Umbilical cord (tissue), 1 donor: ENCODE measurements at regions not wholly inside any gene's neighbourhood (a gene's known extent, or its start where the extent isn't known, plus 50 kb on each side); places are given as distances from the start of the nearest gene placed in this dataset.
A peak's percentile ranks its signal among the peaks of the same experiment; 100 is the strongest.

Experiments
- DNase-seq: peaks from one replicate; pipeline ENCODE4 v3.0.0-alpha.2; 2015; ENCODE audit warnings: low spot score

DNA sequence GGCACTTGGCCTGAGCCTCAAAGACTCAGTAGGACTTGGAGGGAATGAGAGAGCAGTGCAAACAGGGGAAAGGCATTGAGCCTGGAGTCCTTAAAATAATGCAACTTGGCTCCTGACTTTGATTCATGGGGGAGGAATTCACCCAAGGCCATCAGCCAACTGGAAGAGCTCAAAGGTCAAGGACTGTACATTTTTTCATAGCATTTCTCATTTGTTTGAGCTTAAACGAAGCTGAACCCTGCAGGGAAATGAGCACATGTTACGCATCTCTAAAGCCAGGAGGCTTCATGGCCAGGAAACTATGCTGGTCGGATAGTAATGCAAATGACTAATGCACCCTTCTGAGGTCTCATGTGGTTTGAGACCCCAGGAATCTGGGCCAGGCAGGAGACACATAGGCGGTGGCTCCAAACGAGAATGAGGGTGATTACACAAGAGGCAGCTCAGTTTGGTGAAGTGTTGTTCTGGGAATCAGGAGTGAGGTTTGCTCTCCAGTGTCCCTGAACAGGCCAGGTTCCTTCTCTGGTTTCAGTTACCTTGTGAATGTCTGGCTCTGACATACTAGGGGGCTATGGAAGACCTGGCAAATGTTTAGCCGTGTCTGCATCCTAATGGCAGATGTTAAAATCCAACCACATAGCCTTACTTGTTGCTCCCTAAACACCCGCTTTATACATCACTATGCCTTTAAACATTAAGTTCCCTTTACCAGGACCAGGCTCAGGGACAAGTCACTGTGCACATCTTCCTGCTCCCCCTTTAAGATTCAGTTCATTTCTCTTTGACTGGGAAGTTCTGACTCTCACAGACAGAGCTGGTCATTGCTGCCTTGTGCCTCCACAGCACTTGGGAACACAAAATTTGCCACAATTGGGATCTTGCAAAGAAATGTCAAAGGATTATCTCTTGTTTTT is 503.9 kb upstream of the USP24 start:
- DNase-seq: peak; percentile 96

DNA sequence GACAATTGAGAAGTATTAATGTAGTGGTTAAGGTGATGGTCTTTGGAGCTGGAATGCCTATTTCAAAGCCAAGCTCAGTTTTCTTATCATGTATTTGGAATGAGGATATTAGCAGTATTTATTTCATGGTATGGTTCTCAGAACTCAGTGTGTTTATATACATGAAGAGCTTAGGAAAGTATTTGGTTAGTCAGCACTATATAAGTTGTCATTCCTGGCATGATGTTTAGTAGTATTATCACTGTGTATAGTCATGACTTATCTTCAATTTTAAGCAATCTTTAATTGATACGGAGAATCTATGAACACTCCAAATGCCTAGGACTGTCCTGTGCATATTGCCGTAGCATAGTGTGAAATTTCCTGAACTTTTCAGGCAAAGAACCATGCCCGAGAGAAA is 501.9 kb upstream of the USP24 start:
- peak; percentile 78 for DNase-seq

GRCh38 chr1:55716610-55717009 is 501.4 kb upstream of the USP24 start:
- DNase-seq: peak; percentile 80

- DNase-seq: no peak
Observed at GRCh38 chr1:55716151-55716550, 501.0 kb upstream of the USP24 start.

DNA sequence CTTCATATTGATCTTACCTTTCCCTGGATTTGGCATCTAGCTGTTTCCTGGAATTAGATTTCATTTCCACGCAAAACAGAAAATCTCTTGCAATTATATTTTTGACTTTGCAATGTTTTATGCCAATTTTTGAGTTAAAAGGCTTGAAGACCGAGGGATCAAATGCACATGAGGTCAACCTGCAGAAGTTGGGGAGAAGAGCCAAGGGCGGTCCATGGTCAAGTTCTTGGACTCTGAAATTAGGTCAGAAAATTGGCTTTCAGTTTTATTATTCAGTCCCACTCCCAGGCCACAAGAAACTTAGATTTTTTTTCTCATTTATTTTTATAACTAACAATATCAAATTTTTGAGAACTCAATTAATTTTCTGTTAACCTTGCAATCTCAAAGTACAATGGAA is 499.1 kb upstream of the USP24 start:
- DNase-seq: no peak

DNA sequence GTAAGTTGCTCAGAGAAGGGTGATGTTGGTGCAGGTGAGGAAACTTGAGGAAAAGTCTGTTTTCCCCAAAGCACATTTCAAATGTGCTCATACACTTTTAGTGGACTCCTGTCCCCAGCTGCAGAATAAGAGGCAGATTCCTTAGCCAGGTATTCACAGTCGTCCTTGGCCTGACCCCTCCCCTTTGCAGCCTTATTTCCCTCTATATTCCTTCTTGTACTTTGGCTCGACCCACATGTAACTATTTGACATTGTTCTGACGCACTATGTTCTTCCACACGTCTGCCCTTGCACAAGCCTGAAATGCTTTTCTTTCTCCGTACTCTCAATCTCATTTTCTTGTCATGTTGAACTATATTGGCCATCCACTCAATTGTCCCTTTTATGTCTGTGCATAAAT is 498.4 kb upstream of the USP24 start:
- no peak for DNase-seq

- peak; percentile 62 for DNase-seq
Observed at GRCh38 chr1:55712148-55712547, 497.0 kb upstream of the USP24 start.

DNA sequence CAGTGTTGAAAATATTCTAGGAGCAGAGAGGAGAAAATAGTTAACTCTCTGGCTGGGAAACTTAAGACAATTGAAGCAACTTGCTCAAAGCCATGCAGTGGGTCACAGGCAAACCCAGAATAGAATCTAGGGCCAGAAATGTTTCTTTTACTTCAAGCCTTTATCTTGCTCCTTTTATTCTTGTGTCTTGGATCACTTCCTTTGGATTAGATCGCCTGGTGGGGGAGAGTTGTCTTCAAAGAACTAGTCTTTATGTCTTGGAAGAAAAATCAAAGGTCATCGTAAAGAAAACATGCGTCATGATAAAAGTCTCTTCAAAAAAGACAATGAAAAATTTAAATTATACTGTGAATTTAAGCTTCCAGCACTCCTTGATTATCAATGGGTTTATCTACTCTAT is 493.6 kb upstream of the USP24 start:
- peak; percentile 61 for DNase-seq

DNA sequence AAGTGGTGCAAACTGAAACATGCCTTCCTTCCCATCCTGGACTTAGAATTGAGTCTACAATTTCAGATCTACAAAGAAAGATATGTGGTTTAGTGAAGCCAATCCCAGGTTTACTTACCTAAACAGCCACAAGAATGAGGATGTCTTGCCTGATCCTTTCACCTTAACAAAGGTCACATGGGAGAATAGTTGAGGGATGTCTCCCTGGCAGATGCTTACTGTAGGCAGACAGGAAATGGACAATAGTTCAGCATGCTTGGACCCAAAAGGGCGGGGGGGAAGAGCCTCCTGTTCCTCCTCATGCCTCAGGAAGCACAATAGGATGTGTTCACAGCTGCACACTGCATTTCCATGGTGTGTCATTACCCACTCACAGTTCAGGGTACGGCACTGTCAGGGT is 492.7 kb upstream of the USP24 start:
- no peak for DNase-seq

DNA sequence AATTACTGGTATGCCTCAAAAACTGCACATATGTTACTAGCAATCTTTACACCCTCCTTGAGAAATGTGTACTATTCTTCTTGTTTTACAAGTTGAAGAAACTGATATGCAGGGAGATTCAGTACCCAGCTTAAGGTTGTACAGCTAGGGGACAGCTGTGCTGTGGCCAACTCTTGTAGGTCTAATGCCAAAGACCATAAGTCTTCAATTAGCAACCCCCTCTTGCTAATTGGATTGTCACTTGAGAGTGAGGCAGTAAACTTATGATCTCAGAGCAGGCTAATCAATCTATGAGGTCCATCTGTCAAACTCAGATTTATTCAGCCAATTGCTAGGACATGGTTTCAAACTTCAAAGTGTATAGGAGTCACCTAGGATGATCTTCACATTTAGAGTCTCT is 492.0 kb upstream of the USP24 start:
- no peak for DNase-seq

GRCh38 chr1:55706397-55706796 is 491.2 kb upstream of the USP24 start:
- no peak for DNase-seq

DNA sequence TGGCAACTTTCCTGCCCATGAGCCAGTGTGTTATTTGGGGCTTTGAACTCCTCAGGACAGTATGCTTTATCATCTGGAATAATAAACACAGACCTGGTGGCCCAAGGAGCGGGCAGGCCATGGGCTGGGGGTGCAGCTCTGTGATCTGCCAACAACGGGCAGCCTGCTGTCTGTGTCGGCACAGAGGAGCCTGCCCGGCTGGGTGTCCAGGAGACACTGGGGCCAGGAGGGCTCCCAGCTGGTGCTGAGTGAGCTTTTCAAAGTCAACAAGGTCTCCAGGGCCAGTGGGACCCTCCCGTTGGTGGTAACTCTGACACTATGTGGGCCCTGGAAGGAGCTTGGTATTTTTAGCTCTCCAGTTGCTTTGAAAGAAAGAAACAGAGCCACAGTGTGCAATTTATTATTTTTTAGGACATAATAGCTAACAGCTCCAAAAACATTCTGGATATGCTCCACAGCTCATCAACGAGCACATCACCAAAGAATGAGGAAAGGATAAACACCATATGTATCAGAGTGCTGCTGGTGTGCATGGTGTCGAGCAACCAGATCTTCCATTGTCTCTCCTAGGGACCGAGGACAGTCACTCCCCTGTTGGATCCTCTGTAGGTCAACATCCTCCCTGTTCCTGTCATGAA is 488.7 kb upstream of the USP24 start:
- DNase-seq: no peak

DNA sequence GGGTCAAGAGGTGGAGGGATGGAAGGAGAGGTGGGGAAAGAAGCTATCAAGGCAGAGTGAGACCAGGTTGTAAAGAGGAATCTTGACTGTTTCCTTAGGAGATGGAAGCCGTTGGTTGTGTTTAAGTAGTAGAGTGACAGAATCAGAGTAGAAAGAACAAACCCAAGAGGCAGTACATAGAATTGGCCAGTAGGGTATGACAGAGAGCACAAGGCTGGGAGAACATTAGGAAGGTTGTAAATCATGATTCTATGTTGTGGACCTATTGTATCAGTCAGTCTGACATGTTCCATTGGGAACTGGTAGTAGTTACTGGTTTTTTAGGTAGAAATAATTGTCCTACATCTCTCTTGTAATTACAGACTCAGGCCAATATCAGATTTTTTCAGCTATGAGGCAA is 486.9 kb upstream of the USP24 start:
- DNase-seq: no peak

DNA sequence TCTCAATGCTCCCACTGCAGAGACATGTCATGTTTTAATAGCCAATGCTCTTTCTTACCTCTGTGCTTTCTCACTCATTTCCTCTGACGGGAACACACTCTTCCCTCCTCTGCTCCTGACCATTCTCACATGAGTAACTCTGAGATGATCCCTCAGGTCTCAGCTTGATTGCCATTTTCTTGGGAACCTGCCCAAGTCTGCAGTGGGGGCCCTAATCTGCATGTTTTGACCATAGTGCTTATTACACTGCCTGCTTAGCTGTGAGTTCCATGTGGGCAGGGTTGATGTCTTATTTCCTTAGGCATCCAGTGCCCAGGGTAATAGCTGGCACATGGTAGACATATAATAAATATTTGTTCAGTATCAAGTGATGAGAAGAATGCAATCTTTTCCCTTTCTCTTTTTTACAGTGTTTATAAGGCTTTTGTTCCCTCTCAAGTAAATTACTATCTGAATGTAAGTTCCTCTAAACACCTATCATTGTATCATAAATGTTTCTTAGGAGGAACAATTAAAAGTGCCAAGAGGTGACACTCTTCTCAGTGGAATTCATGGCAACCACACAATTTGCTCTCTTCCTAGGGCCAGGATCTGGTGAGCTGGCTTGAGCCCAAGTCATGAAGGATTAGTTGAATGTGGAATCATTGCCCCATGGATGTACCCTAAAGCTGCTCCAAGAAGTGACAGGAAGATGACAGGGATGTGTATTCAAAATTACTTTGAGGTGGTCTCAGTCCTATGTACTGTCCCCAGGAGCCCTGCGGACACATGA is 485.4 kb upstream of the USP24 start:
- peak; percentile 14 for DNase-seq

GRCh38 chr1:55699228-55699627 is 484.1 kb upstream of the USP24 start:
- DNase-seq: no peak

- no peak for DNase-seq
Observed at GRCh38 chr1:55697997-55698535, 482.9 kb upstream of the USP24 start.

DNA sequence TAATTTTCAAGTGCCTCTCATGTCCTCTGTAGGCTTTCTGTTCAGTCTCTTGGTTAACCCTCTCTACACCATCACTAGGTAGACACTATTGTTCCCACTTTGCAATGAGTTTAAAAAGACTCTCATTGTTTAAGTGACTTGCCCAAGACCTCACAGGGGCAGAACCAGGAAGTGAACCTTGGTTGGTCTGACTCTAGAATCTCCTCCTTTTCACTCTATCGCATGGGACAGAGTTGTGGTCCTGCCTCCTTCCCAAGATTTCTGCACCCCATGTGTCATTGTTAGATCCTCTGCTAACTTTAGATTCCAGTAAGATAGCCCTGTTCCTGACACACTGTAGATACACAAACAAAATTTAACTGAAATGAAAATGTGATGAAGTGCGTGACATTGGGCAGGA is 481.7 kb upstream of the USP24 start:
- no peak for DNase-seq

- DNase-seq: peak; percentile 75
Observed at GRCh38 chr1:55696181-55696754, 481.1 kb upstream of the USP24 start.

- peak; percentile 57 for DNase-seq
Observed at GRCh38 chr1:55695552-55695951, 480.4 kb upstream of the USP24 start.

GRCh38 chr1:55695151-55695550 is 480.0 kb upstream of the USP24 start:
- no peak for DNase-seq

DNA sequence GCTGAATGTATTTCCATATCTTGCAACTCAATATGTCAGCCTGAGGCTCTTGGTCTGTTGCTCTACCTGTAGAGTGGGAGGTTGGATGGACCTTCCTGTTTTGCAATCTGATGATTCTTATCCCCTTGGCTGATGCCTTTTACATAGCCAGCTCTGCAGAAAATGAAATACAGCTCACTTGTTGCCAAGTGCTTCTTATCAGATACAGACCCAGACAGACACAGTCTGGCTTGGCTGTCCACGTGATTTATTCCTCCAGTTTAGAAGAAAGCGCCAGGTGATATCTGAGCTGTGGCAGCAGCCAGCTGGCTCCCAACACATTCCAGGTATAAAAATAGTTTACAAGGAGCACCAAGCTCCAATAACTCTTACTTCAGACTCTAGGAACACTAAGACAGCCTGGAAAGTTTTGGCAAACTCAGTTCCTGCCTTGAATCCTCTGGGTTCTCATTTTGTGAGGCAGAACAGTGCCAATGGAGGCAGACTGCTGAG is 479.2 kb upstream of the USP24 start:
- DNase-seq: peak; percentile 88

DNA sequence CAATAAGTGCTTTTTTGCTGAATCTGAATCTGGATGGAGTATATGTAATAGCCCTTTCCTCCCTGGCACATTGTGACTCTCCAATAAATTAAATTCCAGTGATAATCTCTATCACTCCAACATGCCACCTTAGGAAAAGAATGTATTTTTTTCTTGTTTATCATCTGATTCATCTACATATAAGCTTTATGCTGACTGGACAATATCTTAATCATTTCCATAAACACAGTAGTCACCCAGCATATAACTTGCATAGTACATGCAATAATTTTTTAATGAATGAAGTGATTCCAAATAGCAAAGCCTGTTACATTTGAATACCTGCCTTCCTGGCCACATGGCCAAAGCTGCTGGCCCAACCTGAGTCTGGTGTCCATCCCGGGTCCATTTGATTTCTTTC is 477.6 kb upstream of the USP24 start:
- no peak for DNase-seq
